ENCODE measurements at regions not wholly inside any gene's neighbourhood (a gene's known extent, or its start where the extent isn't known, plus 50 kb on each side); places are given as distances from the start of the nearest gene placed in this dataset.

DNA sequence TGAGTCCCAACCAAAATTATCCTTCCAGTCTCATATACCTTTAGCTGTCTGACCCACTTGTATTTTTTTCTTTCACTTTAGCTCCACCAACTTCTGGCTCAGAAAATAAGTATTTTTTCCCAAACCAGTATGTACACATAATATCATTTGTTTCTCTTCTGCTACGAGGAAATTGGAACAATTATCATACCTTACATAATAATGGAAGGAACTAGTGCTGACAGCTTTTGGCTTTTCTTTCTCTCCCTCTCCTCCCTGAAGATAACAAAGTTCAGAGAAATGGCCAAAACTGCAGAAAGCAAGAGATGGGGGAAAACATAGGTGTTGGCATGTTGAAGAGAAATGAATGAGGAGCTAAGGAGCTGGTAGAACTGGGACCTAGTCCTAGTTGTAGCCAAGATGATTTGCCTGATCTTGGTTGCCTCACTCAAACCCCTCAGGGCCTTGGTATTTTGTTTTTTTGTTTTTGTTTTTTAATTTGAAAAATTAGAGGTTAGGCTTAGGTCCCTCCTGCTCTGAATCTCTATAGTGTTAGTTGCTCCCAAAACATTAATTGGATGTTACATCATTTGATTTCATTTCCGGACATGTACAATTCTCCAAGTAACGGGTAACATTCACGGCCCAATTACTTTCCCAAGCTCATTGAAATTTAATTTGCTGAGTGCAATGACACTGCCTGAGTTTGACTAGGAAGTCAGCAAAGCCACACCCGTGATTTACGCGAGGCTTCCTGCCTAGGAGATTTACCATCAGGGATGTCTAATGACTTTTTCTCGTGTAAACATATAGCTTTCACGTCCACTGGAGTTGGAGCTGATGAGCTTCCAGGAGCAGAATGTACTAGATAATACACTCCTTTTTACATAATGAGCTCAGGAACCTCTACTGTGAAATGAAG, 291.6 kb downstream of the TLE1 start:
- Mint-ChIP-seq H3K4me3 (no peak overlapping the region), H3K9me3 (no peaks in the 10 kb centered on the region), H3K27me3 (ENCODE audit: low read depth) (no peaks in the 10 kb centered on the region; the same call in 1 of the 2 replicates), H3K36me3 (ENCODE audit: insufficient read depth in 1 of 3, low read depth in 3 of 3) (no peaks in the 10 kb centered on the region), H3K27ac (peak overlapping the region in 2 of 3 experiments; percentile 10 to 41; a peak in 2 of 7 replicates), H3K4me1 (peaks cover 14% of the 10 kb centered on the region in 2 experiments)
- Histone ChIP-seq H3K4me2 (ENCODE audit: insufficient read depth, insufficient read length, low read length) (no peak overlapping the region), H2AFZ (ENCODE audit: low read length) (no peak overlapping the region), H3K56ac (ENCODE audit: insufficient read length, low read depth, low read length) (no peak overlapping the region), H2AK5ac (ENCODE audit: insufficient read length, low read length) (no peak overlapping the region), H3K27me3 (ENCODE audit: insufficient read depth, low read length) (no peaks in the 10 kb centered on the region), H3K18ac (ENCODE audit: insufficient read length, low read depth, low read length) (no peak overlapping the region), H3K23me2 (ENCODE audit: insufficient read length, low read depth, low read length, poor library complexity, severe bottlenecking) (no peaks in the 10 kb centered on the region), H3K27ac (ENCODE audit: insufficient read length, low read depth, low read length) (no peak overlapping the region), H3K79me2 (ENCODE audit: insufficient read depth, low read length) (no peaks in the 10 kb centered on the region), H2BK5ac (ENCODE audit: insufficient read length, low read length) (no peak overlapping the region), H4K20me1 (ENCODE audit: control insufficient read depth, insufficient read depth, insufficient read length) (no peaks in the 10 kb centered on the region), H2BK12ac (ENCODE audit: insufficient read length, low read depth, low read length) (no peak overlapping the region), H4K5ac (ENCODE audit: insufficient read length, low read depth, low read length) (no peak overlapping the region), H3T11ph (ENCODE audit: low read length) (no peak overlapping the region), H3K9ac (ENCODE audit: extremely low read depth, insufficient read length, low read length) (no peak overlapping the region), H2BK15ac (ENCODE audit: low read depth, low read length) (no peak overlapping the region), H4K91ac (ENCODE audit: insufficient read length, low read depth, low read length) (no peak overlapping the region), H2BK20ac (ENCODE audit: low read depth, low read length, poor library complexity, severe bottlenecking) (no peak overlapping the region), H4K8ac (replicated peaks; ENCODE audit: insufficient read length, low read depth, low read length) (no peak overlapping the region), H3K79me1 (ENCODE audit: insufficient read depth, low read depth, low read length, poor library complexity, severe bottlenecking) (no peaks in the 10 kb centered on the region), H2BK120ac (ENCODE audit: low read depth, low read length, poor library complexity, severe bottlenecking) (no peak overlapping the region), H3K23ac (ENCODE audit: insufficient read length, low read depth, low read length) (no peak overlapping the region), H3K4ac (ENCODE audit: low read depth, low read length) (no peak overlapping the region), H3K14ac (ENCODE audit: insufficient read depth, low read length) (no peak overlapping the region), H3K9me3 (ENCODE audit: control insufficient read depth, low read depth, low read length) (no peaks in the 10 kb centered on the region), H3K4me1 (ENCODE audit: insufficient read depth, low read length) (no peaks in the 10 kb centered on the region; the same call in 1 of the 2 replicates)
- no peak for DNase-seq
- no peak for TF ChIP-seq CTCF (conservative IDR thresholded peaks at IDR 0.05)
- WGBS (ENCODE audit: extremely low coverage, insufficient read length, low lambda C conversion rate) = no CpG with 5 or more reads among the region's 9 CpGs

All from H9 (cell line).